ENCODE measurements at regions not wholly inside any gene's neighbourhood (a gene's known extent, or its start where the extent isn't known, plus 50 kb on each side); places are given as distances from the start of the nearest gene placed in this dataset.

GRCh38 chrX:6472652-6473342 lies 62.1 kb downstream of the VCX3A start:
- DNase-seq = no peak

GRCh38 chrX:6468706-6469105 lies 66.2 kb downstream of the VCX3A start:
- no peak for DNase-seq

- DNase-seq = no peak
Observed at GRCh38 chrX:6465756-6466155, 69.2 kb downstream of the VCX3A start.

- no peak for DNase-seq
Observed at GRCh38 chrX:6464726-6465125, 70.2 kb downstream of the VCX3A start.

- no peak for DNase-seq
Observed at GRCh38 chrX:6460893-6461490, 73.9 kb downstream of the VCX3A start.

- no peak for DNase-seq
Observed at GRCh38 chrX:6456196-6456595, 78.7 kb downstream of the VCX3A start.

- no peak for DNase-seq
Observed at GRCh38 chrX:6449946-6450345, 85.0 kb downstream of the VCX3A start.

- DNase-seq = no peak
Observed at GRCh38 chrX:6448003-6448402, 86.9 kb downstream of the VCX3A start.

- no peak for DNase-seq
Observed at GRCh38 chrX:6446582-6446981, 88.3 kb downstream of the VCX3A start.

- DNase-seq = no peak
Observed at GRCh38 chrX:6440648-6441047, 94.3 kb downstream of the VCX3A start.

- DNase-seq = no peak
Observed at GRCh38 chrX:6432226-6432625, 102.7 kb downstream of the VCX3A start.

- DNase-seq = no peak
Observed at GRCh38 chrX:6407542-6407941, 127.4 kb downstream of the VCX3A start.

GRCh38 chrX:6386837-6387236 lies 148.1 kb downstream of the VCX3A start:
- DNase-seq = no peak

- no peak for DNase-seq
Observed at GRCh38 chrX:6384921-6385320, 150.0 kb downstream of the VCX3A start.

GRCh38 chrX:6384371-6384770 lies 150.5 kb downstream of the VCX3A start:
- DNase-seq = peak; percentile 47 to 66

GRCh38 chrX:6383917-6384316 lies 151.0 kb downstream of the VCX3A start:
- peak; percentile 86 for DNase-seq

- DNase-seq = no peak
Observed at GRCh38 chrX:6383488-6383887, 151.4 kb downstream of the VCX3A start.

- no peak for DNase-seq
Observed at GRCh38 chrX:6382284-6382683, 152.6 kb downstream of the VCX3A start.

- no peak for DNase-seq
Observed at GRCh38 chrX:6377103-6377764, 148.6 kb upstream of the NLGN4X start.

GRCh38 chrX:6374556-6374955 lies 145.9 kb upstream of the NLGN4X start:
- no peak for DNase-seq

- no peak for DNase-seq
Observed at GRCh38 chrX:6372981-6373380, 144.3 kb upstream of the NLGN4X start.

- DNase-seq = no peak
Observed at GRCh38 chrX:6371353-6371752, 142.7 kb upstream of the NLGN4X start.

- peak in 1 of 2 experiments; percentile 23 for DNase-seq
Observed at GRCh38 chrX:6363188-6363587, 134.5 kb upstream of the NLGN4X start.

GRCh38 chrX:6325437-6325836 lies 96.8 kb upstream of the NLGN4X start:
- no peak for DNase-seq

Data from NCI-H526 (cell line).